Gastrocnemius medialis (tissue), 4 donors: ENCODE measurements at regions not wholly inside any gene's neighbourhood (a gene's known extent, or its start where the extent isn't known, plus 50 kb on each side); places are given as distances from the start of the nearest gene placed in this dataset.

Experiments used
- CTCF ChIP-seq, 5 experiments: fragments of 450-650 bp in 3 of 5; fragments of 200-600 bp in 2 of 5; sonication (generic) in 2 of 5; IDR thresholded peaks in 4 of 5; conservative IDR thresholded peaks in 1 of 5; 1 replicate in 4 of 5; 2 replicates in 1 of 5; pipeline ENCODE4 v1.5.1; 2016 to 2019; ENCODE audit warnings: antibody characterized with exemption in 5 of 5, mild to moderate bottlenecking in 3 of 5, moderate library complexity in 3 of 5
- POLR2A ChIP-seq, 2 donors: fragments of 450-650 bp; IDR thresholded peaks; one replicate each; pipeline ENCODE4 v1.6.1; 2017; ENCODE audit warnings: antibody characterized with exemption in 2 of 2, mild to moderate bottlenecking in 2 of 2, moderate library complexity in 2 of 2

GRCh38 chr4:124573056-124573455, 139.5 kb downstream of the ANKRD50 start:
- TF ChIP-seq CTCF (IDR thresholded peaks at IDR 0.05 in 4 of 5, conservative IDR thresholded peaks at IDR 0.05 in 1 of 5) (no peak), POLR2A (IDR thresholded peaks at IDR 0.05) (no peak)
